ENCODE measurements at regions not wholly inside any gene's neighbourhood (a gene's known extent, or its start where the extent isn't known, plus 50 kb on each side); places are given as distances from the start of the nearest gene placed in this dataset.
A peak's percentile ranks its signal among the peaks of the same experiment; 100 is the strongest.
"Not testable (repeated sequence)": the region's sequence is repeated elsewhere in the genome, so short reads cannot be mapped to it uniquely, and the experiment has no call there.

DNA sequence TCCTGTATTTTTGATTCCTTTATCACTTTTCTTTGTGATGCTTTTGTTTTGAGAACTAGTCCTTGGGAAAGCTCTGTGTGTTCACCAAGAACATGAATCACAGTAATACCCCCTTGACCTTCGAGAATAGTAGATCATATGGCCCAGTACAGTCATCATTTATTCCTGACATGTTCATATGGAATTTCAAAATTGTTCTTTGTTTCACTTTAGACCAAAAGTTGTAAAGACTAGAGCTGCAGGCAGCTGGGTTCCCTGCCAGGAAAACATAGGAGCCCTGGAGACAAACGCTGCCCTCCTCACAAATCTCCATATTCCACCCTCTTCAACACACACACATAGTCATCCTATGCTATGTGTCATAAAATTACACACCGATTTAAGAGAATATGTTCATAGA lies 621.2 kb upstream of the EYS start:
- FAIRE-seq, result no peak

DNA sequence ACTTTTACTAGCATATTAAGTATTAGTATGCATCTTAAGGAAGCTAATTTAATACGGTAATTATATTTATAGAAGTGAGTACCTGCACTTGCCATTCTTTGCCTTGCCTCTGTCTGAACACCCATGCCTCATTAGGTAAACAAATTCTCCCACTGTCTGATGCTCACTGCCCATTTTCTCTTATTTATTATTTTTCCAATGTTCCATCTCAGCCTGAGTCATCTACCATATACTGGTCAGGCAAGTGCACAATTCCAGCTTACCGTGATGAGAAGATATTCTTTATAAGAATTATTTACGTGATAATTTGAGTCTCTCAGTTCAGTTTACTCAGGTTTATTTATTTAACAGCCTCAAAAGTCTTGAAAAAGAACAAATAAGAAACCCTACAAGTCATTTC lies 619.2 kb upstream of the EYS start:
- no peak for FAIRE-seq

DNA sequence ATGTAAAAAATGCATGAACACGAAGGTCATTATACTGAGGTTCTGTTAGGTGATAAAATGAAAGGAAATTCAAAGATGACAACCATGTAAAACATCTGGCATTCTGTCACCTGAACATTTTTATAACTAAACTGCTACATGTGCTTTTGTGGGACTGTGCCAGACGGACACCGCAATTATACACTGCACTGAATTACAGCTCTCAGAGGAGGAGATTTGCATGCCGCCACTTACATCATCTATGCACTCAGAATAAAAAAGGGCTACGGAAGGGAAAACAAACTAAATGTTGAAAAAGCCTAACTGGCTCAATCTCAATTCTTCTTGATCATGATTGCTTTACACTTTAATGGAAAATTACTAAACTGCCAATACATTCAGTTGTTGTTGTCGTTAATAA lies 614.0 kb upstream of the EYS start:
- no peak for FAIRE-seq

DNA sequence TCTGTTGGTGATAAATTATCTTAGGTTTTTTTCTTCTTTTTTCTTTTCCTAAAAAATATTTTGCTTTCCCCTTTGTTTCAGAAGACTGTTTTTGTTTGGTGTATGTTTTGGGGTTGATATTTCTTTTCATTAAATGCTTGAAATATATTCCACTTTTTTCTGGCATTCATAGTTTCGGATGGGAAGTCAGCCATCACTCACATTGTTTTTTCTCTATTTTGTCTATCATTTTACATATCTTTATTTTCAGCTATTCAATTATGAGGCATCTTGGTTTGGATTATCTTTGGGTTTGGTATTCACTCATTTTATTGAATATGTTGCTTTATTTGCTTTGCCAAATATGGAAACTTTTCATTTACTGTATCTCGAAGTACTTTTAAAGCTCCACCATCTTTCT lies 600.5 kb upstream of the EYS start:
- FAIRE-seq, result no peak

DNA sequence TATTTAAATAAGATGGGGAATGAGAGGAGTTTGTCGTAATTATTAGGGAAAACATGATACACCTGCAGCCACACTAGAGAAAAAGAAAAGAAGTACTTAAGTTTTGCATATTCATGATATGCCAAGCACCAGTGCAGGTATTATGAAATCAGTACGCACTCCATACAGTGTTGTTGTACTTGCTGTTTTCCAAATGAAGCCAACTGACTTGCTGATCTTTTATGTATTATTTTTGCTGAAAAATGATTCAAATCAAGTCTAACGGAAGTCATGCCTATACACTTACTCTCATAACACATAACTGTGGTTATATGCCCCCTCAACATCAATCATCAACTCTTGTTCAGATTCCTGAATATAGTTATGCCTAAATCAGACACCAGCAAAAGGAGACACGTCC lies 584.9 kb upstream of the EYS start:
- FAIRE-seq, result no peak

DNA sequence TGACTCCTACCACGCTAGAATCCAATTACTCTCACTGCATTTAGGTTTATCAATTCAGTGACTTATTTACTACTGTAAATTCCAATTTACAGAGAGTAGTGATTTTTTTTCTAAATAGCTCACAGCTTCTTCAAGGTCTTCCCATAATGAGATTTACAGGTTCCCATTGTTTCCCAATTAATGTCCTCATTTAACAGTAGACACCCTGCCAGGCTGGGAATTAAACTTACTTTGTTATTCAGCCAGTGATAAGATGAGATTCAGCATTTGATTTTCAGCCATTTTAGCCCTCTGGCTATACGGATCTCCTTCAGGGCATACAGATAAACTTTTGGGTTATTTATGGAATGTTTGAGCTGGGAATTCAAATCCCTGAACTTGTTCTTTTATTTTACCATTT lies 582.9 kb upstream of the EYS start:
- no peak for FAIRE-seq

DNA sequence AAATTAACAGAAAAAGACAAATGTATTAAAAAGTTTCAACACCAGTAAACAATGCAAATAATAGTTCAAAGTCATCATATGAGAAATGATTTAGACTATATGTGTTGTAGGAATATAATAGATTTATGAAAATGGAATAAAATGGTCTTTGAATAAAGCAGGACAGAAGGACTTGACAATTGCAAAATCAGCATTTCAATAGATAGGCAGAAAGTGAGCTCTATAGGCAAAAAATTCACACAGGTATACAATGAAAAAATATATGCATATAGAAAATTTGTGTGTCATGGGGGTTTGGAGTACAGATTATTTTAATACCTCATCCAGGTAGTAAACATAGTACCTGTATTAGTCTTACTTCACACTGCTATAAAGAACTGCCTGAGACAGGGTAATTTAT lies 571.1 kb upstream of the EYS start:
- FAIRE-seq, result no peak

DNA sequence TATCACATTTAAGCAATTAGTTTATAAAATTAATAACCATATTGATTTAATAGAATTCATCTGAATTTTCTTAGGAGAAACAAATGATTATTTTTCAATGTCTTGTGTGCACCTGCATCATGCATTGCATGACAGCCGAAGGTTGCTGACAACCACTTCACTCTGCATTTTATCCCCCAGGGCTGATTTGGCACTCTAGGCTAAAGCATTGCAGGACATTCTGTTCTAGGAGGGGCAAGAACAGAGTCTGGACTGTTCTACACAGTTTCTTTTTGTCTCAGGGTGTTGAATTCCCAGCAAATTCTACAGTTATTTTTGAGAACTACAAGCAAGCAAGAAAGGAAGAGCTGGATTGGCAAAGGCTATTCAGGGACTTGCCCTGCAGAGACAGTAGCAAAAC lies 570.4 kb upstream of the EYS start:
- FAIRE-seq, result no peak

DNA sequence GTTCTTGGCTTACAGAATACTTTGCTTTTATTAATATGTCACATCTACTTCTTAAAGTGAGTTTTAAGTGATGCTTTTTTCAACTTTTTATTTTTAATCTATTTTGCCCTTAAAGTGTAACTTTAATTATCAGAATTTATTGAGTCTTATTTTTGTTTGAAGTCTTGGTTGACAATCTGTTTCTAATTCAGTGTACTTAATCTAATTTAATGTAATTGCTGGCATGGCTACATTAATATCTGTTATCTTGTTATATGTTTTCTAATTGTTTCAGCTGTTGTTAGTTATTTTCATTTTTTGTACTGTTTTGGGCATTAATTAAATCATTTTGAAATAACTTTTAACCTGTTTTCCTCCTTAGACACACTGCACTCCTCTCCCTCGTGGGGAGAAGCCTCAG lies 558.7 kb upstream of the EYS start:
- no peak for FAIRE-seq

DNA sequence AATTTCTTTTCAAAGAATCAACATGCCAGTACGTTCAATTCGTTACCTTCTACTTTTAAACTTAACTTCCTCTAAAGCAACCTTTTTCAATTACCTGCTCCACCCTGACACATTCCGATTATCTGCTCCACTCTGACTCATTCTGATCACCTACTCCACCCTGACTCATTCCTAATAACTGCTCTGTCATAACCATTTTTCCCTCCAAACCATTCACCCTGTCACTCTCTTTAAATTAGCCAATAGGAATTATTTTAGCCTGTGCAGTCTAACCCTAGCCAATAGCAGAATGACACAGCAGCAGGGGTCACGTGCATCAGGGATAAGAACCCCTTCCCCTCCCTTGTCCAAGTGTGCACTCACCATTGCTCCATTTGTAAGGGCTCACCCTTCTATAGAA lies 557.4 kb upstream of the EYS start:
- FAIRE-seq, result no peak

DNA sequence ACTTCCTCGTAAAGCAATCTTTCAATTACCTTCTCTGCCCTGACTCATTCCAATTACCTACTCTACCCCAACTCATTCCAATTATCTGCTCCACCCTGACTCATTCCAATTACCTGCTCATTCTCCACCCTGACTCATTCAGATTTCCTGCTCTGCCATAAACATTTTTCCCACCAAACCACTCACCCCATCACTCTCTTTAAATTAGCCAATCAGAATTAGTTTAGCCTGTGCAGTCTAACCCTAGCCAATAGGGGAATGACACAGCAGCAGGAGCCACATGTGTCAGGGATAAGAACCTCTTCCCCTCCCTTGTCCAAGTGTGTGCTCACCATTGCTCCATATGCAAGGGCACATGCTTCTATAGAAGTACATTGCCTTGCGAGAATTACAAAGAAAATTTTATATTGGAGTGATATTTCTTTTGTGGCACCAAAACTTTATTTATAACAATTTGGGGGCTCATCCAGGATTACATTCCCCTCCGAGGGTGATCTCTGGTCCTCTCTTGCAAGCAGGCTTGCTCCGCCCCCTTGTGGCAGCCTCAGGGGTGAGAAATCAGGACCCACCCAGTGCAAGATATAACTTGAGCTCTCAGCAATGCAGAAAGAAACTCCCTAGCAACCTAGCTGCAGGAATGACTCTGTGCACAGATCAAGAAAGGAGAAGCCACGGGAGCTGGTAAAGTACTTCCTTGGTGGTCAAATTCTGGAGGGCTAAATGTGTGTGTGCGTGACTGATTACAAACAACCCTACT lies 551.9 kb upstream of the EYS start:
- FAIRE-seq, result not testable (repeated sequence)

DNA sequence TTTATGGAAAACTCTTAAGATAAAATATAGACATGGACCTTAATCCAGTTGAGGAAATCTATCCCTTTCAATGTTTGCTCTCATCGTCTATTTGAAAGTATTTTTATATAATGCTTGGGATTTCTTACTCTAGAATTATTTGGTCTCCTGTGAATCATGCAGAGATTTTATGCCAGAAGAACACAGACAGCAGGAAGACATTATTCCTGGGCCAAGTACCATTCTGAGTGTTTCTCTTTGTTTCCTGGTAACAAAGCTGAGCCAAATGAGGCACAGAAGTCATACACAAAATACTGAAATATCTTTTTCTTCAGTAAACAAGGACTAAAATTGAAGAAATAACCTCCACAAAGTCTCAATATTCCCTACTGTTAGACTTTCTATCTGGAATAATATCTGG lies 538.2 kb upstream of the EYS start:
- FAIRE-seq, result no peak

DNA sequence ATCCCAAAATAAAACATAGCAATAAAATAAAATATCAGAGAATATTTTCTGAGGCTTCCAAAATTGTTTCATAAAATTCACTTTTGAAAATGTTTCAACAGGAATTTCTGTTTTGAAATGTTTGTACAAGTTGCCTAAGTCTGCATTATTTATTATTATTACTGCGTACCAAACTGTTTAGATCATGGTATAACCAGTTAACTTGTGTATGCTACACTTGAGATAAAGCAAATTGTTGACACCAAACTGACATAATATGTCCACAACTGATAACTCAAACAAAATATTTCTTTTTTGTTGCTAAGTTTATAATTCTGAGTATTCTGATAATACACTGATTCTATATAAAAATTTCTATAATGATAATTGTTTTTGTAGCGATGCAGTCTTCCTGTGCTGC lies 531.8 kb upstream of the EYS start:
- FAIRE-seq, result no peak

DNA sequence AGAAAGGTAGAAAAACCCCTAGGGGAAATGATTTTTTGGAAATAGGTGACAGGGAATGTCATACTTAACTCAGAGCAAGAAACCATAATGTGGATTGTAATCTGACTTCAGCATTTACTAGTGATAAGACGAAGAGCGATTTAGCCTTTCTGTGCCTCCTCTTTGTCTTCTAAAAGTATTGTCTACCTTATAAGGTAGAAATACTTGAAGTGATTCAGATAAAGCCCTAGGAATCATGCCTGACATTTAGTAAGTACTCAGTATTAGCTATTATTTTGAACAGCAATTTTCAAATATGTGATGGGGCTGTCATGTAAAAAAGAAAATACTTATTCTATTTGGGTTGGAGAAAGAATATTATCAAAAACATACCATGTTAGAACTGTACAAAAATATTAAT lies 525.9 kb upstream of the EYS start:
- no peak for FAIRE-seq

DNA sequence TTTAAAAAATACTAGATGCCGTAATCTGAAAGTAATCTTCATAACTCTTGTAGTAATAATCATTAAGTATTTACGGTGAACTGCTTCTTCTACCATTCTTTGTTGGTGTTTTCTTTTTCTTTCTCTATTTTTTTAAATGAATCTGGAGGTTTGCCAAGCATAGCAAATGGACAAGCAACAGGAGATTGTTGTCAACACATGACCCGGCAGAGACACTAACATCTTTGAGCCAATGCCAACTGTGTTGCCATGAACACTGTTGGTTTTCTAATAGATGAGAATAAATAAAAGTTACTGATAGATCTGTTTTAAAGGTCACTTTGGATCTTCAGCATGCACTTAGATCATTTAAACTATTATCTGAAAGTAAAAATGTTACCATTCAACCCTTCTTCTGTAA lies 523.6 kb upstream of the EYS start:
- no peak for FAIRE-seq

DNA sequence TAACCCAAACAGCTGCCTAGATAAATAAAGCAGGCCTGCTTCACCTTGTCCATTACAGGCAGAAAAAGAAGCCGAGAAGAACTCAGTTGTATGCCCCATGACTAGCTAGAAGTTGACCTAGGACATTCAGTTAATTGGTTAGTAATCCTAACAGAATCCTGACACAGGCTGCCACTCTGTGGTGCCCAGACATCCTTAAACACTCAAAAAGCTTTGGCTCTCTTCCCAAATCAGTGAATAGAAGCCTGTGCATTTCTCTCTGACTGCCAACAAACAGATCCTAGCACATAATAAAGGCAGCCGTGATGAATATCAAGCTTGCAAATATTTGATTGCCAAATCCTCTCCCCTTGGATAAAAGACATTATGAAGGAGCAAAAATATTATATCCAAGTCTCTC lies 519.1 kb upstream of the EYS start:
- FAIRE-seq, result no peak

DNA sequence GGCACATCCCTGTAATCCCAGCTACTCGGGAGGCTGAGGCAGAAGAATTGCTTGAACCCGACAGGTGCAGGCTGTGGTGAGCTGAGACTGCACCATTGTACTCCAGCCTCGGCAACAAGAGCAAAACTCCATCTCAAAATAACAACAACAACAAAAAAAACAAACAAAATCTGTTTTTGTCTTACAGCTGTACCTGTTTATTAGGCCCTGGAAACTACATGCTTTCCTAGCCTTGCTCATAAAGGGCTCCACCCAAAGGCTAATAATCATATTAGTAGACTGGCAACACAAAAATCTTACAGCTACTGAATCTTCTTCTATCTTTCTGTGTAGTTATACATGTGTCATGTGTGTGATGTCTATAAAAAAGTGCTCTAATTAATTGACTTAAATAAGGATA lies 503.9 kb upstream of the EYS start:
- no peak for FAIRE-seq

DNA sequence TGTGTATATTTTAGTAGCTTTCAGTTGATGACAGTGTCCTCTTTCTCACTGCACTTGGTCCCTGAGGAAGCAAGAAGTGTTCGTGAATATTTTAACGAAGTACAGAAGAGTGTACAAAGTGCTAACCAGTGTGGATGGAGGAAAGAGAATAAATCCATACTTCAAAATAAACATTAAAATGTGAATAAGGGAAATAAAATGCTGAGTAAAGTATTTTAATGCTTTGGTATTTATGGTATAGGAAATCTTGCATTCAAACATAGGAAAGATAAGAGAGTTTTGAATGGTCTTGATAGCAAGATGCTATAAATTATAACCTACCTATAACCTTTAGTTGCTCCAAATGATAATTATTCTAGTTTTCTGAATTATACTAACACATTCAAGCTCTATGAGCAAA lies 493.4 kb upstream of the EYS start:
- no peak for FAIRE-seq

DNA sequence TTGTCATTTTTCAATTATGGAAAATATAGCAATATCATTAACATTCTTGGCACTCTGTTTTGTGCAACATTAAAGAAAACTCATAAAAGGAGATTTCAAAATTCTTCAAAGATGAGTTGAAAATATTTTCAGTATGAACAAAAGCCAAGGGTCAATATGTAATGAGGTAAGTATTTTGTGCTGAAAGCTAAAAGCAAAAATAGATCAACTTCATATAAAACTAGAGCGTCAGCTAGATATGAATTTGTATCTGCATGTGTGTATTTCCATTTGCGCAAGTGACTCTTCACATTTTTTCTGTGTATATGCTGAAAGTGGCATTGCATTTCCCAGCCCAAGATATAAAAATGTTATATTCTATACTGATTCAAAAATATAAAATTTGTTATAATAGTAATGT lies 492.1 kb upstream of the EYS start:
- no peak for FAIRE-seq

DNA sequence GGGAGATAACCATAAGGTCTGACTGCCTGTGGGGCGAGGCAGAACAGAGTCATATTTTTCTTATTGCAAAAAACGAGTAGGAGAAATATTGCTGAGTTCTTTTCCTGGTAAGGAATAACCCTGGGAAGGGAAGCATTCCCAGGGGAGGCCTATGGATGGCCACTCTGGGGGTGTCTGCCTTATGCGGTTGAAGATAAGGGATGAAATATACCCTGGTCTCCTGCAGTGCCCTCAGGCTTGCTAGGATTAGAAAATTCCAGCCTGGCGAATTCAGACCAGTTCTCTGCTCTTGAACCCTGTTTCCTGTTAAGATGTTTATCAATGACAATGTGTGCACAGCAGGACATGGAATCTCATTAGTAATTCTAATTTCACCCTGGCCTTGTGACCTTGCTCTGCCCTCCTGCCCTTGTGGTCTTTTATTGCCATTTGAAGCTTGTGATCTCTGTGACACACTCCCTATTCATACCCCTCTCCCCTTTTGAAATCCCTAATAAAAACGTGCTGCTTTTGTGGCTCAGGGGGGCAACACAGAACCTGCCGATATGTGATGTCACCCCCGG lies 491.1 kb upstream of the EYS start:
- no peak for FAIRE-seq

DNA sequence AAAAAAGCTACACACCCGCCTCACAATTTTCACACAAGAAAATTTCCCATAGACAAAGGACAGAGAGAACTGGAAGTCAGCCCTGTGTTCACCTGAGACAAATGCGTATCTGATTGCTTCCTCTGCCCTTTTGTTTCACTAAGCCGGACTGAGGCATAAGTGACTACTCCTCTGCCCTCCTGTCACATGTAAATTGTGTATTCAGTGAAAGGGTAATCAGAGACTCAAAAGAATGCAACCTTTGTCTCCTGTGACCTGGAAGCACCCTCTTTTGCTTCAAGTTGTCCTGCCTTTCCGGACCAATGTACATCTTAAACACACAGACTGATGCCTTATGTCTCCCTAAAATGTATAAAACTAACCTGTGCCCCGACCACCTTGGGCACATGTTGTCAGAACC lies 483.8 kb upstream of the EYS start:
- no peak for FAIRE-seq

DNA sequence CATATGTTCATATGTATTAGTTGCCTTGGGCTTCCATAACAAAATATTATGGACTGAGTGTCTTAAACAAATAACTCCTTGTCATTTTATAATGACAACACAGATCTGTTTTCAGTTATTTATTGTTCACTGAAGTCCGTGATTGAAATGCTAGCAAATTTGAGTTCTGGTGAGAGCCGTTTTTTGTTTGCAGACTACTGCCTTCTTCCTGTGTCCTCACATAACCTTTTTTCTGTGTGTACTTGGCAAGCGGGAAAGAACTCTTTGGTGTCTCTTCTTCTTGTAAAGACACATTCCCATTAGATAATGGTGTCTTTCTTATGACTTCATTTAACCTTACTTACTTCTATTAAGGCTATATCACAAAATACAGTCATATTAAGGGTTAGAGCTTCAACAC lies 482.9 kb upstream of the EYS start:
- no peak for FAIRE-seq

DNA sequence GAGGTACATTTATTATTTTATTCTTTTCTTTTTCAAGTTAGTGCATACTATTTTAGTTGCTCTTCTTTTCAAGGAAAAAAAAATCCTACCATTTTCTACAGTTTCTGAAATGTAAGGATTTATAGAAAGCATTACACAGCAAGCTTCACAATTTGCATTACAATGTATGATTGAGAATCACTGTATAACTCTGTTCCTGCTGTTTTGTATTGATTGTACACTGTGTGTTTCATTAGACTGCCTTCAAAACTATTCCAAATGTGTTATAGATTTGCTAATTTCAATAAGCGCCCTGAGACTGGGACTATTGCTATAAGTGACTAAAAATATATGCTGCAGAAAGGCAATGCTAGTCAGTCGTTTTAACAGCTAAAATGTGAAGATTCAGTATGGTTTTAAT lies 479.7 kb upstream of the EYS start:
- FAIRE-seq, result peak; percentile 45

DNA sequence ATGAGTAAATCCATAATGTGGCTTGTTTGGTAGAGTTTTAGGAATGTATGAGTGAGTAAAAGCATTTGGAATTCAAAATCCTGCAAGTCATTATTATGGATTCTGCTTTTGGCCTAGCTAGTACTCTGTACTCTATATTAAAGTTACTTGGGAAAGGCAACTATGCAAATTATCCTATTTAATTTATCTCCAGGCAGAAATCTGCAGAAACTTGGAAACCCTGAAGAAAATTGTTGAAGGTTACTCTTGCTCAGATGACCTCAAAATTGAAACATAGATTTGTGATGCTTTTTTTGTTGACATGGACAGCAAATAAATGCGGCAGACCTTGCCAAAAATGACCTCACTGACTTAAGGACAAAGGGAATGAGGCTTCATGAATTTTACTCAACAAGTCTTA lies 477.1 kb upstream of the EYS start:
- FAIRE-seq, result no peak

DNA sequence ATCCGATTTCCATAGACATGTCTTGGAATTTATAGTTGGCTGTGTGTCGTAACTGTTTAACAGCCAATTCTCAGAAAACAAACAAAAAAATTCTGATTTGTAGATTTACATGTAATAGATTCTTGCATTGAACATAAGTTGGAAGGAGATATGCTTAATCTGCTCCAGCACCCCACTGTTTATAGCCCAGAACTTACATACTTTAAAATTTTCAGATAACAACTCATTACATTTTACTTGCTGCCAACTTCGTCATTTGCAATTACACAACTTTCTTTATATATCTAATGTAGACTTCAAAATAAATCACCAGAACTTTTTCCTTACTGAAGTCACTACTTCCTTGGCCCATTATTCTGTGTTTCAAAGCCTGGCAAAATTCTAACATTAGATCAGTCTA lies 472.3 kb upstream of the EYS start:
- FAIRE-seq, result no peak
